ENCODE measurements at regions not wholly inside any gene's neighbourhood (a gene's known extent, or its start where the extent isn't known, plus 50 kb on each side); places are given as distances from the start of the nearest gene placed in this dataset.

- TF ChIP-seq CTCF (IDR thresholded peaks at IDR 0.05 in 2 of 3, conservative IDR thresholded peaks at IDR 0.05 in 1 of 3; ENCODE audit: insufficient read depth in 2 of 3, low read depth in 1 of 3, low read length in 3 of 3), result no peak
- no peak for TF ChIP-seq RUNX1 (IDR thresholded peaks at IDR 0.05; ENCODE audit: low read depth)
- TF ChIP-seq ZBTB40 (IDR thresholded peaks at IDR 0.05), result no peak
- no peak for TF ChIP-seq ZBTB40 (CRISPR knock-in tag; IDR thresholded peaks at IDR 0.05)
- TF ChIP-seq GABPB1 (CRISPR knock-in tag; IDR thresholded peaks at IDR 0.05), result no peak
- TF ChIP-seq CEBPB (tag; IDR thresholded peaks at IDR 0.05), result no peak
- no peak for TF ChIP-seq MYC (IDR thresholded peaks at IDR 0.05; ENCODE audit: low read depth, low read length)
- TF ChIP-seq MYC (CRISPR knock-in tag; IDR thresholded peaks at IDR 0.05; ENCODE audit: borderline replicate concordance, low read depth), result no peak
- TF ChIP-seq NBN (IDR thresholded peaks at IDR 0.05; ENCODE audit: low read depth), result no peak
These were observed 711.7 kb upstream of the EDIL3 start for GRCh38 chr5:85096421-85096820.
